GM20000 (cell line): ENCODE measurements at regions not wholly inside any gene's neighbourhood (a gene's known extent, or its start where the extent isn't known, plus 50 kb on each side); places are given as distances from the start of the nearest gene placed in this dataset.

Source experiments
- DNase-seq: peaks from one replicate; pipeline ENCODE4 v3.0.0; 2012; ENCODE audit warnings: low spot score
- TF ChIP-seq, protein P1 (sequence below): IDR thresholded peaks from 2 replicates; pipeline ENCODE4 v1.5.1; 2012; ENCODE audit warnings: mild to moderate bottlenecking, control low read depth; ENCODE audit errors: extremely low read depth, missing control alignments

DNA sequence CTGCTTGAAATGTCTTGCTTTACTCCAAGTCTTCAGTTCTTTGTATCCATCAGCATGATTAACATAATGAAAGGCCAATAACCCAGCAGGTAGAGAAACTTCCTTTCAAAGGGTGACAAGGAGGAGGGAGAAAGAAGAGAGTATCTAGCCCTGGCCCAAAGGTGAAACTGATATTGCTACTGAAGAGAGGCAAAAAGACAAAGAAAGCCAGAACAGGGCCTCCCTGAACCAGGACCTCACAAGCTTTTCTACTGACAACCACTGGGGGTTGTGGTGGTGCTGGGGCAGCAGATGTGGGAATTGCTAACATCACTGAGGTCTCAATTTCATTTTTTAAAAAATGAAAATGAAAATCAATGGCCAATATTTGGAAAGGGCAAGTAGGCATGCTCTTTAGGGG lies 234.1 kb downstream of the RSL24D1 start:
- DNase-seq = no peak
- TF ChIP-seq, protein P1, sequence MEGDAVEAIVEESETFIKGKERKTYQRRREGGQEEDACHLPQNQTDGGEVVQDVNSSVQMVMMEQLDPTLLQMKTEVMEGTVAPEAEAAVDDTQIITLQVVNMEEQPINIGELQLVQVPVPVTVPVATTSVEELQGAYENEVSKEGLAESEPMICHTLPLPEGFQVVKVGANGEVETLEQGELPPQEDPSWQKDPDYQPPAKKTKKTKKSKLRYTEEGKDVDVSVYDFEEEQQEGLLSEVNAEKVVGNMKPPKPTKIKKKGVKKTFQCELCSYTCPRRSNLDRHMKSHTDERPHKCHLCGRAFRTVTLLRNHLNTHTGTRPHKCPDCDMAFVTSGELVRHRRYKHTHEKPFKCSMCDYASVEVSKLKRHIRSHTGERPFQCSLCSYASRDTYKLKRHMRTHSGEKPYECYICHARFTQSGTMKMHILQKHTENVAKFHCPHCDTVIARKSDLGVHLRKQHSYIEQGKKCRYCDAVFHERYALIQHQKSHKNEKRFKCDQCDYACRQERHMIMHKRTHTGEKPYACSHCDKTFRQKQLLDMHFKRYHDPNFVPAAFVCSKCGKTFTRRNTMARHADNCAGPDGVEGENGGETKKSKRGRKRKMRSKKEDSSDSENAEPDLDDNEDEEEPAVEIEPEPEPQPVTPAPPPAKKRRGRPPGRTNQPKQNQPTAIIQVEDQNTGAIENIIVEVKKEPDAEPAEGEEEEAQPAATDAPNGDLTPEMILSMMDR = no peak

DNA sequence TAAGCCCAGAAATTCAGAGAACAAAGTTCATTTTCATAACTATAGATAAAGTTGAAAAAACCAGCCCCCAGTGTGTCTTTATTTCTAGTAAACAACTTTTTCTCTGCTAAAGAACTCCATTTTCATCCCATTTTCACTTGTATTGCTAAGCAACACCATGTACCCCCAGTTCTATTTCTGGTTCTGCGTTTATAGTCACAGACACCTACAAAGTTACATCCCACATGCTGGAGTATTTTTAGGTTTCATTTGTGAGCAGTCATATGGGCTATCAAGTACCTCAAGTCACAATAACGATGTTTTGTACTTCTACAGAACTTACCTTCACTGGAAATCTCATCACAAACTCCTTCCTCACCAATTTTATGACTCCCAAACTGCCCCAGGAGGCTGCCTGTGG lies 236.5 kb downstream of the RSL24D1 start:
- TF ChIP-seq, protein P1 = no peak
- DNase-seq = no peak

DNA sequence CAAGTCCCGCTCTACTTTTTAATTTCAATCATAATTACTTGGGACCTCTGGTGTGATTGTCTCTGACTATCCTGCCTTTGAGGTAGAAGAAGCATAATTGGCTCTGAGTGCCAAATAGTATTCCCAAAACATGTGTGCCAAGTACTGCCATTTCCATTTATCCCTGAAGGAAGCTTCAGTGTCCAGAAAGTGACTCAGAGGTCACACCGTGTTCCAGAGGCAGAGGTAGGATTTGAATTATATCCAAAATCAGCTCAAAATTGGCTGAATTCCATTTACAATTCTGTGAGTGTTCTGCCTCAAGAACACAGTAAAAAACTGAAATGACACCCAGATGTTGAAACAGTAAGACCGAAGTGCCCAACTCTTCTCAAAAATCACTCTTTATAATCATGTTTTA lies 255.3 kb downstream of the RSL24D1 start:
- TF ChIP-seq, protein P1 = no peak

DNA sequence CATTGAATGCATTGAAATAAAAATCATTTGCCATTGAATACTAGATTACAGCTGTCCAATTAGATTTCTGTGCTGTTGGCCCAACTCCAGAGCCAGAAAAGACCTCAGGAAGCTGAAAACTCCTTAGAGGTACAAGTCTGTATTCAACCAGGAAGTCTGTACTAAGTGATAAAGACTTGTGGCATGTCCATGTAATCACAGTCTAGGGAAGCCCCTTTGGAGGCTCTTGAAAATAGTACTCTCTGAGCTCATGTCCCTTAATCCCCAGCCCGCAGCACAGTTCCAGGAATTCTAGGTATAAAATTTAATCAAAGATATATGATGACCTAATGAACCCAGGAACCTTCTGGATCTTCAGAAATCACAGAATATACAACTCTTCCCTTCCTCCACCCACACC lies 279.4 kb downstream of the RSL24D1 start:
- no peak for DNase-seq
- TF ChIP-seq, protein P1 = no peak

More for the DNA sequence above, 255.3 kb downstream of the RSL24D1 start:
- DNase-seq = no peak

DNA sequence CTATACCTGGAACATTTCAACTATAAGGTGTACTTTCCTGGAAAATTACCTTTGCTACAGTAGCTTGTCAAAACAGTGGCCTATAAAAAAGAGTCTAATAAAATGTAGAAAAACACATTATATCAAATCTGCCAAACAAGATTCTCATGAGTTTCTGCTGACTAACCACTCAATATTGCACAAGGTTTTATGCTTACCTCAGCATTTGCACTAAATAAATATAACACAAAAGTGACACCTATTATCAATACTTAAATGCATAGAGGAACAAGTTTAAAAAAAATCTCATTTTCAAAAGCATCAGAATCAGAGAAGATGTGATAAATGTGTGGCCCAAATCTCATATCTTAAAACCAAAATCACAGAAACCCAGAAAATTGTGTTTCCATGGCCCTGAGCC lies 281.4 kb downstream of the RSL24D1 start:
- TF ChIP-seq, protein P1 = no peak

DNA sequence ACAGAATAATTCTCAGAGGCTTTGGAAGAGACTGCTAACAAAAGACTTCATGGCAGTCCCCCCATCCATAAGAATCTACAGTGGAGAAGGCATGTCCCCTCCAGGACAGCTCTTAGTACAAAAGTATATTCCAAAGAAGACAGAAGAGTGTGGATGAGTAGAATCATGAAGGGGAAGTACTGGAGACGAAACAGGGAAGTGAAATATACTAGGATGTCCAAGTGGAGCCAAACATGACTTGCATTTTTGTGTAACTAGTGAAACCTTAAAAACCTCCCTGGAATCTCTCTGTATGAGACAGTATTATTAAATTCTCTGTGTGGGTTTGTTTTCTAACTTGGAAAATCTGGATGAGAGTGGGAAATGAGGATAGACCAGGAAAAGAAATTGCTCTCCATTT lies 312.4 kb downstream of the RSL24D1 start:
- DNase-seq = no peak
- TF ChIP-seq, protein P1 = no peak

More for the DNA sequence above, 281.4 kb downstream of the RSL24D1 start:
- DNase-seq = no peak

DNA sequence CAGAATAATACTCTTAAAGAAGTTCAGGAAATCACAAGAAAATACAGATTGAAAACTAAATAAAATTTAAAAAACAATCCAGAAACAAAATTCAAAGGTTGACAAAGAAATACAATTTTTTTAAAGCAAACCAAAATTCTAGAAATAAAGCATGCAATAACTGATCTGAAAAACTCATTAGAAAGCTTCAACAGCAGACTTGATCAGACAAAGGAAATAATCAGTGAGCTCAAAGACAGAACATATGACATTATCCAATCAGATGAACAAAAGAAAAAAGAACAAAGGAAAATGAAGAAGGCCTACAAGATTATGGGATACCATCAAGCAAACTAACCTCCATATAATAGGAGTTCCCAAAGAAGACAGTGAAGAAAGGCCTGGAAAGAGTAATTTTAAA lies 336.8 kb downstream of the RSL24D1 start:
- TF ChIP-seq, protein P1 = no peak
- DNase-seq = no peak
